ENCODE measurements at regions not wholly inside any gene's neighbourhood (a gene's known extent, or its start where the extent isn't known, plus 50 kb on each side); places are given as distances from the start of the nearest gene placed in this dataset.

GRCh38 chr13:91292630-91293221 lies 54.8 kb upstream of the MIR17HG start:
- no peak for DNase-seq

DNA sequence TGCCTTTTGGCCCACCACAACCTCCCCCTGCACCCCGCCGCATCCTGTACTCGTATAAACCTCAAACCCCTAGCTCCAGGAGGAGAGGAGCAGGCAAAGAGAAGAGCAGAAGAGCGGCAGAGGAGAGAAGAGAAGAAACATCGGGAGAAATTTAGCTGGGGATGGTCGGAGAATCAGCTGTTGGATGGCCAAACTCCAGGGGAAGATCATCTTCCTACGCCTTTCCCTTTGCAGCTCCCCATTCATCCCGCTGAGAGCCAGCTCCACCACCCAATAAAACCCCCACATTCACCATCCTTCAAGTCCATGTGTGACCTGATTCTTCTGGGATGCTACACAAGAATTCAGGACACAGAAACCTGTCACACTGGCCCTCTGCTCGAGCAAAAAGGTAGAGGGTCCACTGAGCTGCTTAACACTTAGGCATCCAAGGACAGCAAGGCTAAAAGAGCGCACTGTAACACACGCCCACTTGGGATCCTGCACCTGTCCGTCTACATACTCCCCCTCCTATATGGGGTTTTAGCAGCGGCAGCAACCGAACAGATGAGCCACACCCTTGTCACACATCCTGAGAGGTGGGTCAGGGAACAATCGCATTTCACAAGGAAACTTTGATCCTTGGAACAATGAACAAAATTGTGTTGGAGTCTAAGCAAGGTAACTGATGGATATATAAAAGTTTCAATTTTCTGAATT lies 51.6 kb upstream of the MIR17HG start:
- no peak for DNase-seq

DNA sequence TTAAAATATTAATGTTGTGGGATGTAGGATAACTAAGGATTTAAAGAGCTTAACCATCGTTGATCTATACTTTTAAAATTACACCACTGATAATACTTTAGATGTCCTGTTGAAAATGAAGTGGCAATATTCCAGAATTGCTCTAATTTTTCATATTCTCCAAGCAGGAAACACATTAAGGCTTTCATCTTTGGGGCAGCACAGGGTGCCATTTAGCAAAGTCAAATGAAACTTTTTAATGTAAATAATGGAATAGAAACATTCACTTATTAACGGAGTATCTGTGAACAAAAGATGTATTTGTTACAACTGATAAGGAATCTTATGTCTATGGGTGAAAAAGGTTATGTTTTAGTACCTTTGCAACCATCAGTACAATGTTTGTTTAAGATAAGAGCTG lies 50.0 kb upstream of the MIR17HG start:
- DNase-seq: no peak

All from hippocampal formation (tissue), 2 donors.